ENCODE measurements at regions not wholly inside any gene's neighbourhood (a gene's known extent, or its start where the extent isn't known, plus 50 kb on each side); places are given as distances from the start of the nearest gene placed in this dataset.

GRCh38 chr21:35170818-35171217 is 121.7 kb upstream of the RUNX1 start:
- TF ChIP-seq YY1 (IDR thresholded peaks at IDR 0.05; ENCODE audit: low read depth) (no peak), RXRA (IDR thresholded peaks at IDR 0.05; ENCODE audit: borderline replicate concordance, low read depth) (no peak)

Measured in SK-N-SH (cell line).